NCI-H1048 (cell line): ENCODE measurements at regions not wholly inside any gene's neighbourhood (a gene's known extent, or its start where the extent isn't known, plus 50 kb on each side); places are given as distances from the start of the nearest gene placed in this dataset.
"Not testable (repeated sequence)": the region's sequence is repeated elsewhere in the genome, so short reads cannot be mapped to it uniquely, and the experiment has no call there.

Experiments
- DNase-seq: peaks from one replicate; lab custom pipeline; 2025; lab: John Stamatoyannopoulos, UW

DNA sequence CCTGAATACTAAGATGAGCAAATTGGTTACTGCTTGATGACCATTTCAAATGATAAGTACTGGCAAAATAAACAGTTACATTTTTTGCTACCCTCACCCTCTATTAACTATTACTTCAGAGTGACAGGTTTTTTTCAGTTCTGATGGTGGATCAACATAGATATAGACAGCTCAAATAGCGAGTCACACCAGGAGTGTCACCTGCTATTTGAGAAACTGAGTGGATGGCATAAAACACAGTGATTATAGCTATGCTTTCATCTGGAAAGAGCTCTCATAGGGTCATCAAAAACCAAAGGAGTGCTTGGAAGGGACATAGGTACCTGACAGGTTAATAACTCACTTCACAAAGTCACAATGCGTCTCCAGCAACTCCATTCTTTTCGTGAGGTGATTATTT, 244.5 kb upstream of the C9orf72 start:
- DNase-seq: no peak

- DNase-seq: no peak
Measured at GRCh38 chr9:27818348-27818747, 245.1 kb upstream of the C9orf72 start.

GRCh38 chr9:27828908-27829307, 255.6 kb upstream of the C9orf72 start:
- no peak for DNase-seq

DNA sequence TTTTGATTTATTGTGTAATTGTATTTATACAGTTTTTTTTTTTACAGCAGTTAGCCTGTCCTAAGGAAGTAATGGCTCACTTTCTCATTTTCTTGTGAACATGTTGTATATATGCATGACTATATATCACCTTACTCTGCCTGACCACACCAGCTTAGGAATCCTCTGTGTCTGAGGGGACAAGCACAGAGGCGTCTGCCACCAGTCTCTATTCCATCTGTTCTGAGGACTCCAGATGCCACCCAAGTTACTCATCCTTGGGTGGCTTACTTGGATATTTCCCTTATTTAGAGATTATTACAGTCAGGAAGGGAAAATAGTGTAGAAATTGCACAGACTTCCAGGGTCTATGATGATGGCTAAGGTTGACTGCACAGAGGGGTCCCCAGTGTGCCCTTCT, 256.3 kb upstream of the C9orf72 start:
- DNase-seq: no peak

GRCh38 chr9:27832108-27832507, 258.8 kb upstream of the C9orf72 start:
- not testable (repeated sequence) for DNase-seq

DNA sequence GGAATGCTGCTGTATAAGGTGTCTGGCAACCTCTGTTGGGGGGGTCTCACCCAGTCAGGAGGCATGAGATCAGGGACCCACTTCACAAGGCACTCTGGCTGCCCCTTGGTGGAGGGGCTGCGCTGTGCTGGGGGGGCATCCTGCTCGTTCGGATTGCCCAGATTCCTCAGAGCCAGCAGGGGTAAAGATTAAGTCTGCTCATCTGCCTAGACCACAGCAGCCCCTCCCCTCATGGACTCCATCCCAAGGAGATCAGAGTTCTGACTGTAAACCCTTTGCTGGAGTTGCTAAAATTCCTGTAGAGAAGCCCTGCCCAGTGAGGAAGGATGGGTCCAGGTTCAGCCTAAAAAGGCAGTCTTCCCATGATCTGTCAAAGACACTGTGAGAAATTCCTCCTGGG, 262.0 kb upstream of the C9orf72 start:
- no peak for DNase-seq

- DNase-seq: no peak
Measured at GRCh38 chr9:27835746-27836145, 262.5 kb upstream of the C9orf72 start.

DNA sequence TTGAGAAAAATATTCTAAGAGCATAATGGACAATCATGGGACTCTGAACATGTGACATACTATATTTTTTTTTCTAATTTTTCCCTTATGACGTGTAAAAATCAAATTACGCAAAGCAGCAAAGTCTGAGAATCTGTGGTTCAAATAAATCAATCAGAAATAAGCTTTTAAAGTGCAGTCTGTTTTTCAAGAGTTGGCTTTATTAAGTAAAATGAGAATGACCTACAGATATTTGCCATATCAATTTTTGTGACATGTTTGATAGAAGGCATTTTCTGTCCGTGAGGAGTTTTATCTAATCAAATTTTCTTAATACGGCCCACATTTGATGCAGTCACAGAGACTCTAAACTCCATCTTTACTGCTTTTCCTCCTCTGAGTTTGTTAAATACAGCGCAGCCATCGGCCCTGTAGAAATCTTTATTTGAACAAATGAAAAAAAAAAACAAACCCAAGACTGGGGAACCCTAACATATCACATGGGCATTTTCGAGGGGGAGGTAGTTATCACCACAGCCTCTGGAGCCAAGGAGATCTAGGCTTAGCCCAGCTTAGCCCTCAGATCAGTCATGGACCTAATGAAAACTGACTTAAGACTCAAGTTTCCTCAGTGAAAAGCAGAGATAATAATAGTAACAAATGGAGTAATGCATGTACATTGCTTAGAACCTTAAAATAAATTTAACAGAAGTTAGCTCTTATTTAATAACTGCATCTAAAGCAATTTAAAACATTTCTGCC, 263.6 kb upstream of the C9orf72 start:
- no peak for DNase-seq

DNA sequence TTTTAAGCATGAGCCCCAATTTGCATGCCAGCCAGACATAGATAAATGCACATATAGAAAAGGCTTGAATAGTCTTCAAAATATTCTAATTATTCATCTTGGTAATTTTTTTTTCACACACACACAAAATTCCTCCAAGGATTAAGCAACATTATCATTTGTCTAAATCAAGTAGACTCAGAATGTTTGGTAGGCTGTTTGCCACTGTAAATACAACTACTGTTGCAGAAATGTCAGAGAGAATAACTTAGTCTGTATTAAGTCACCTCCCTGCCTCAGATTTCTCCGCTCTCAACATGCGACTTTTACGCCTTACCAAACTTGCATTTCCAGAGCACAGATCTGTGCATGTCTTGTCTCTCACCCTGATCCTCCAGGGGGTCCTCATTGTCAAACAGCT, 265.6 kb upstream of the C9orf72 start:
- DNase-seq: no peak

DNA sequence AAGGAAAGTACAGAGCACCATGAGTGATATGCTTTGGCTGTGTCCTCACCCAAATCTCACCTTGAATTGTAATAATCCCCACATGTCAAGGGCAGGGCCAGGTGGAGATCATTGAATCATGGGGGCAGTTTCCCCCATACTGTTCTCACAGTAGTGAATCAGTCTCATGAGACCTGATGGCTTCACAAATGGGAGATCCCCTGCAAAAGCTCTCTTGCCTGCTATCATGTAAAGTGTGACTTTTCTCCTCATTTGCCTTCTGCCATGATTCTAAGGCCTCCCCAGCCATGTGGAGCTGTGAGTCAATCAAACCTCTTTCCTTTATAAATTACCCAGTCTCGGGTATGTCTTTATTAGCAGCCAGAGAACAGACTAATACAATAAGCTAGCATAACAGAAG, 266.5 kb upstream of the C9orf72 start:
- not testable (repeated sequence) for DNase-seq

DNA sequence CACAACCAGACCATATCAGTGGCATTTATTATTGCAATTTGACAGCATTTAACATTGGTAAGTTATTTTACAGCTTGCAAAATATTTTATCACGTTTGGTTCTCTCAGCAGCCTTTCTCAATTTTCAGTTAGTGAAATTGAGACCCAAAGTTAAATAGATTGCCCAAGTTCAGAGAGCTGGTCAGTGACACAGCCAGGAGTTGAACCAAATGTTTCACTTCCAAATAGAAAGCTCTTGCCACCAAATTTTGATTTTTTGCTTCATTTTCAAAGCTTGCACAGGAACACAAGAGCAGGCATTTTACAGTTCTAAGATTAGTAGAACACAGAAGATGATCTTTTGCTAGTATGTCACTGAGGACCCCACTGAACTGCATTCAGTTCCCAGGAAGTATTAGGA, 271.5 kb upstream of the C9orf72 start:
- no peak for DNase-seq

GRCh38 chr9:27847380-27847779, 274.1 kb upstream of the C9orf72 start:
- no peak for DNase-seq

- no peak for DNase-seq
Measured at GRCh38 chr9:27847818-27848217, 274.5 kb upstream of the C9orf72 start.

DNA sequence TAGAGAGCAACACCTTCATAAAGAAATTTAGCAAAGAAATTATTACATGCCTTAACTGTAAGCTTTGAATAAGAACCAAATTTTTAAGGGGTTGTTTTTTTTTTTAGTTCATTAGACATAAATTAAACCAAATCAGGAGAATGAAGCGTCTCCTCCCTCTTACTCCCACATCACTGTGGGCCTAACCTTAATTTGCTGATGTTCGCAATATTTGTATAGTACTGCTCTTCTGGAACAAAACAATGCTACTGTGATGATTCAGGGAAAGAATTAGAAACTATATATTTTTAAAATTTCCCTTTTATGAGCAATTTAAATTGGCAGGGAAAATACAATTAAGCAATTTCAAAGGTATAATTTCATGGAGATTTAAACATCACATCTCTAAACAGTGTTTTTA, 275.0 kb upstream of the C9orf72 start:
- DNase-seq: no peak

DNA sequence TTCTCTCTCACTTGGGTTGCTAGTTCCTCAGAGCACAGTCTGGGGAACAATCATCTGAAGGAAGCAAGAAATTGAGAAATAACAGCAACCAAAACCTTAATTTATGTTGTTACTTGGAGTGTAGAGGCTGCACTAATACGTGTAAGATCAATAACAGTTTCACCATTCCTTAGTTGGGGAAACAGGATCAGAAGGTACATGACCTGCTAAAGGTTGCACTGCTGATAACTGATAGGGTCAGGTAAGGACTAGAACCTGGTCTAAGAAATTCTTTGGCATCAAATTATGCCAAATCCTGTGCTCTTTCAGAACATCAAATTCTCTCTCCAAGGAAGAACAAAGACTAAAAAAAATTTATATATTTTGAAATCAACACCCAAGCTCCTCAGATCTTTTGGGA, 278.6 kb upstream of the C9orf72 start:
- no peak for DNase-seq

GRCh38 chr9:27853529-27853928, 280.2 kb upstream of the C9orf72 start:
- DNase-seq: no peak

- DNase-seq: no peak
Measured at GRCh38 chr9:27856054-27856453, 282.8 kb upstream of the C9orf72 start.

DNA sequence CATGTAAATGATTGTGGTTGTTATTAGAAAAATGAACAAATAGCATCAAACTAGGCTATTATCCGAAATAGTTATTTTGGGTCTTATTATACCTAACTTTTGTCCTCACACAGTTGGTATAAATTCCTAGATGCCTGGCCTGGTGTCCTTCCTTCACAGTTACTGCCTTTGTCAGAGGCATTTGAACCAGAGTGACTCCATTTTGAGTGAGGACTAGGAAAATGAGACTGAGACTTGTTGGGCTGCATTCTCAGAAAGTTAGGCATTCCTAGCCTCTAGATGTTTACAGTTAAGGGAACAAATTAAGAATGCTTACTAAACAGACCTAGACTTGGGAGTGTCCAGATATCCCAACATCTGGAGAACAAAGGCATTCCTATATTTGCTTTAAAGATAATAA, 283.5 kb upstream of the C9orf72 start:
- no peak for DNase-seq

- DNase-seq: no peak
Measured at GRCh38 chr9:27861887-27862286, 288.6 kb upstream of the C9orf72 start.

- DNase-seq: no peak
Measured at GRCh38 chr9:27864644-27865438, 291.6 kb upstream of the C9orf72 start.

DNA sequence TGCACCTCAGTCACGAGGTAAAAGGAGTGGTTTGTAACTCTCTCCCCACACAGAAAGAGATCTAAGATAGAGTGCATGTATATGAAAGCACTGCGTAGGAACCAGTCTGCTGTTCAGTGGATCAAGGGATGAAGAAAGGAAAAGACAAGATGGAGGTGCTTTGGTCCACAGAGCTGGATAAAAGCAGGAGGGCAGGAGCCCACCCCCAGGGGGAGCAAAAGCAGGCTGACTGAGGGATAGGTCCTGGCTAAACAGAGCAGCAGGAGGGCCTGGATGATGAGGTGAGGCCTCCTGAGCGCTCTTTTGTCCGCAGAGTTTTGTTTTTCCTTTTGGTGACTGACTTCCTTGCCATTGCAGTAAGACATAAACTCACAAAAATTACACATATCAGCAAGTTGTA, 293.5 kb upstream of the C9orf72 start:
- DNase-seq: no peak

- no peak for DNase-seq
Measured at GRCh38 chr9:27870404-27870803, 297.1 kb upstream of the C9orf72 start.

DNA sequence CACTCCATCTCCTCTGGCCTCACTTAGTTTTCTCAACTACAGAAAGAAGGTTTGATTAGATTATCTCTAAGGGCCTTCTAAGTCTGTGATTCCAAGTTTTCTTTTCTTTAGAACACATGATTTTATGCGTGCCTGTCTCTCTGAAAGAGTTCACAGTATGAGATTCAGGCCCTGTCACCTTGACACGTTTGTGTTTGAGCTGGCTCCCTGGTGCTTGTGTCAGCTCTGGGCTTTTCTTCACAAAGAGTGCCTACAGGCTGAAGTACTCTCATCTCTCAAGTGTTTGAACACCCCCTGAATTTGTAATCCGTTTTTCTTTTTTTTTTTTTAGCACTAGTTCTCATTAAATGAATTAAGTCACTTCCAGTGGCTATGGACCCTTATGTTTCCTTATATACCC, 306.9 kb upstream of the C9orf72 start:
- DNase-seq: no peak

DNA sequence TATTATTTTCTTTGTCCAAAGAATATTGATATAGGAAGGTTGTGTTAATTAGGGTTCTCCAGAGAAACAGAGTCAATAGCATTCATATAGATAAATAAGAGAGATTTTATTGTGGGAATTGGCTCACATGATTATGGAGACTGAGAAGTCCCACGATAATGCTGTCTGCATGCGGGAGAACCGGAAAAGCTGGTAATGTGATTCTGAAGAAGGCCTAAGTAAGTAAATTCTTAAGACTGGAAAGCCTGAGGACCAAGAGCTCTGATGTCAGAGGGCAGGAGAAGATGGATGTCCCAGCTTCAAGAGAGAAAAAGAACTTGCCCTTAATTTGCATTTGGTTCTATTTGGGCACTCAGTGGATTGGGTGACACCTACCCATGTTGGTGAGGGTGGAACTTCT, 307.4 kb upstream of the C9orf72 start:
- no peak for DNase-seq
